ENCODE measurements at regions not wholly inside any gene's neighbourhood (a gene's known extent, or its start where the extent isn't known, plus 50 kb on each side); places are given as distances from the start of the nearest gene placed in this dataset.

DNA sequence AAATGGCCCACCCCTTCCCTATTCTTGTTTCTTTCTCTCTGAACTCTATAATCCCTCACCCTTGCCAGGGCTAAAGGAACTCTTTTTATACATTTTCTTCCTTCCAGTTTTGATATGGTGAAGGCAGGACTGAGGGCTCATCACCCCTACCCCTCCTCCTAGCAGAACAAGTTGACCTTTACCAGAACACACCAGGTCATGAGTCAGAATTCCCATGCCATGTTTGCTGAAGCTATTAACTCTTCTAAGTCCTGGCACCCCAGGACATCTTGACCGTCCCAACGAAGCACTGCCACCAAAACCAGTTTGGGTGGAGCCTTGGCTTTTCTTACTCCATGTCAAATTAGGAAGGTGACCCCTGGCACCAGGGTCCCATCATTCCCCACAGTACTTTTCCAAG, 57.5 kb upstream of the DYNLT3 start:
- TF ChIP-seq EZH2 (IDR thresholded peaks at IDR 0.05; ENCODE audit: low read length, missing control alignments) = no peak
- TF ChIP-seq, protein P1, sequence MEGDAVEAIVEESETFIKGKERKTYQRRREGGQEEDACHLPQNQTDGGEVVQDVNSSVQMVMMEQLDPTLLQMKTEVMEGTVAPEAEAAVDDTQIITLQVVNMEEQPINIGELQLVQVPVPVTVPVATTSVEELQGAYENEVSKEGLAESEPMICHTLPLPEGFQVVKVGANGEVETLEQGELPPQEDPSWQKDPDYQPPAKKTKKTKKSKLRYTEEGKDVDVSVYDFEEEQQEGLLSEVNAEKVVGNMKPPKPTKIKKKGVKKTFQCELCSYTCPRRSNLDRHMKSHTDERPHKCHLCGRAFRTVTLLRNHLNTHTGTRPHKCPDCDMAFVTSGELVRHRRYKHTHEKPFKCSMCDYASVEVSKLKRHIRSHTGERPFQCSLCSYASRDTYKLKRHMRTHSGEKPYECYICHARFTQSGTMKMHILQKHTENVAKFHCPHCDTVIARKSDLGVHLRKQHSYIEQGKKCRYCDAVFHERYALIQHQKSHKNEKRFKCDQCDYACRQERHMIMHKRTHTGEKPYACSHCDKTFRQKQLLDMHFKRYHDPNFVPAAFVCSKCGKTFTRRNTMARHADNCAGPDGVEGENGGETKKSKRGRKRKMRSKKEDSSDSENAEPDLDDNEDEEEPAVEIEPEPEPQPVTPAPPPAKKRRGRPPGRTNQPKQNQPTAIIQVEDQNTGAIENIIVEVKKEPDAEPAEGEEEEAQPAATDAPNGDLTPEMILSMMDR (conservative IDR thresholded peaks at IDR 0.05 in 1 of 2, IDR thresholded peaks at IDR 0.05 in 1 of 2; ENCODE audit: low read depth in 1 of 2, low read length in 2 of 2) = no peak
- H3K27me3 ChIP-seq (ENCODE audit: control insufficient read depth, insufficient read depth, low read length) = no peaks in the 10 kb centered on the region

GRCh38 chrX:37905436-37906147, 58.2 kb upstream of the DYNLT3 start:
- no peak overlapping the region for H3K27ac ChIP-seq (ENCODE audit: insufficient read depth, low read length)

More for the DNA sequence above, 57.5 kb upstream of the DYNLT3 start:
- Histone ChIP-seq H3K36me3 (ENCODE audit: control insufficient read depth, insufficient read depth, low read length) (no peaks in the 10 kb centered on the region), H3K4me1 (ENCODE audit: control insufficient read depth, extremely low read depth, insufficient read depth, low read length) (no peaks in the 10 kb centered on the region), H3K27ac (ENCODE audit: insufficient read depth, low read length) (no peak overlapping the region), H3K79me2 (ENCODE audit: control insufficient read depth, insufficient read depth, low read length) (no peaks in the 10 kb centered on the region), H3K9me3 (ENCODE audit: control insufficient read depth, insufficient read depth, low read depth, low read length) (no peaks in the 10 kb centered on the region), H3K4me2 (ENCODE audit: extremely low read depth, insufficient read depth, low read length) (no peak overlapping the region), H4K20me1 (ENCODE audit: control insufficient read depth, extremely low read depth, insufficient read depth, low read length) (no peaks in the 10 kb centered on the region), H3K4me3 (replicated peaks in 1 of 4; ENCODE audit: control extremely low read depth in 1 of 4, insufficient read depth in 1 of 4, low read depth in 3 of 4, low read length in 4 of 4) (no peak overlapping the region), H2AFZ (ENCODE audit: low read length) (no peak overlapping the region), H3K9ac (ENCODE audit: insufficient read depth, low read length) (no peak overlapping the region)
- no peak for DNase-seq (ENCODE audit: low read depth in 2 of 2)

DNA sequence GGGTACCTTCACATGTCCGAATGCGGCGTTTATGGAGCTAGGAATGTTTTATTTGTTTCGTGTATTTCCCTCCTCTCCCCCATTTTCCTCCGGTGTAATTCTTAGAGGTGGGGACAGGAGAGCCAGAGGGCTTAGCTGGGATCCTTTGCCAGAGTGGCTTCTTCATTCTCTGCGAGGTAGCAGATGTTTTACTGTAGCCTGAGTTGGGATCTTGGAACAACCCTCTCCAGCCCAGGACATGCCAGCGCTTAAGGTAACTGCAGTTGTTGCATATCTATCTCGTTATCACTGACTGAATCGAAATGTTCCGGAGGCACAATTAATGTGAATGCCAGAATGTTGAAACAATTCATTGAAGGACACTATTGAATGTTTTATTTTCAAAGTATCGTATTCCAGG, 59.0 kb upstream of the DYNLT3 start:
- H3K79me2 ChIP-seq (ENCODE audit: control insufficient read depth, insufficient read depth, low read length) = no peaks in the 10 kb centered on the region
- TF ChIP-seq, protein P1 (conservative IDR thresholded peaks at IDR 0.05 in 1 of 2, IDR thresholded peaks at IDR 0.05 in 1 of 2; ENCODE audit: low read depth in 1 of 2, low read length in 2 of 2) = no peak
- TF ChIP-seq EZH2 (IDR thresholded peaks at IDR 0.05; ENCODE audit: low read length, missing control alignments) = no peak
- peak overlapping the region; percentile 54 for H3K4me2 ChIP-seq (ENCODE audit: extremely low read depth, insufficient read depth, low read length)
- DNase-seq (ENCODE audit: low read depth in 2 of 2) = no peak
- H3K4me1 ChIP-seq (ENCODE audit: control insufficient read depth, extremely low read depth, insufficient read depth, low read length) = no peaks in the 10 kb centered on the region
- H3K9me3 ChIP-seq (ENCODE audit: control insufficient read depth, insufficient read depth, low read depth, low read length) = no peaks in the 10 kb centered on the region
- H3K36me3 ChIP-seq (ENCODE audit: control insufficient read depth, insufficient read depth, low read length) = no peaks in the 10 kb centered on the region
- no peak overlapping the region for H2AFZ ChIP-seq (ENCODE audit: low read length)
- peak overlapping the region in 2 of 4 experiments; percentile 33 to 49 for H3K4me3 ChIP-seq (replicated peaks in 1 of 4; ENCODE audit: control extremely low read depth in 1 of 4, insufficient read depth in 1 of 4, low read depth in 3 of 4, low read length in 4 of 4)
- no peaks in the 10 kb centered on the region for H3K27me3 ChIP-seq (ENCODE audit: control insufficient read depth, insufficient read depth, low read length)
- no peak overlapping the region for H3K27ac ChIP-seq (ENCODE audit: insufficient read depth, low read length)
- no peaks in the 10 kb centered on the region for H4K20me1 ChIP-seq (ENCODE audit: control insufficient read depth, extremely low read depth, insufficient read depth, low read length)
- H3K9ac ChIP-seq (ENCODE audit: insufficient read depth, low read length) = no peak overlapping the region

More at GRCh38 chrX:37905436-37906147, 58.2 kb upstream of the DYNLT3 start:
- Histone ChIP-seq H3K9me3 (ENCODE audit: control insufficient read depth, insufficient read depth, low read depth, low read length) (no peaks in the 10 kb centered on the region), H3K4me1 (ENCODE audit: control insufficient read depth, extremely low read depth, insufficient read depth, low read length) (no peaks in the 10 kb centered on the region), H3K9ac (ENCODE audit: insufficient read depth, low read length) (no peak overlapping the region), H2AFZ (ENCODE audit: low read length) (peak overlapping the region; percentile 41), H3K79me2 (ENCODE audit: control insufficient read depth, insufficient read depth, low read length) (no peaks in the 10 kb centered on the region), H4K20me1 (ENCODE audit: control insufficient read depth, extremely low read depth, insufficient read depth, low read length) (no peaks in the 10 kb centered on the region), H3K36me3 (ENCODE audit: control insufficient read depth, insufficient read depth, low read length) (no peaks in the 10 kb centered on the region), H3K27me3 (ENCODE audit: control insufficient read depth, insufficient read depth, low read length) (no peaks in the 10 kb centered on the region), H3K4me2 (ENCODE audit: extremely low read depth, insufficient read depth, low read length) (peak overlapping the region; percentile 54), H3K4me3 (replicated peaks in 1 of 4; ENCODE audit: control extremely low read depth in 1 of 4, insufficient read depth in 1 of 4, low read depth in 3 of 4, low read length in 4 of 4) (peak overlapping the region; percentile 2 to 49 (median 22))
- peak; percentile 7 to 75 for DNase-seq (ENCODE audit: low read depth in 2 of 2)
- TF ChIP-seq EZH2 (IDR thresholded peaks at IDR 0.05; ENCODE audit: low read length, missing control alignments) = no peak
- TF ChIP-seq, protein P1 (conservative IDR thresholded peaks at IDR 0.05 in 1 of 2, IDR thresholded peaks at IDR 0.05 in 1 of 2; ENCODE audit: low read depth in 1 of 2, low read length in 2 of 2) = peak; percentile 17 to 34
